Suprapubic skin (tissue), 4 donors: ENCODE measurements at regions not wholly inside any gene's neighbourhood (a gene's known extent, or its start where the extent isn't known, plus 50 kb on each side); places are given as distances from the start of the nearest gene placed in this dataset.

Experiments used
- DNase-seq, 2 donors: peaks; one replicate each; pipeline ENCODE4 v3.0.0-alpha.2; 2019; ENCODE audit warnings: low spot score in 2 of 2
- H3K27ac ChIP-seq: fragments of 200-600 bp; sonication (generic); one replicate; pipeline ENCODE4 v1.5.1; 2019
- H3K27me3 ChIP-seq: fragments of 200-600 bp; sonication (generic); one replicate; pipeline ENCODE4 v1.5.1; 2019
- H3K36me3 ChIP-seq: fragments of 200-600 bp; sonication (generic); one replicate; pipeline ENCODE4 v1.5.1; 2019
- H3K4me1 ChIP-seq: fragments of 200-600 bp; sonication (generic); one replicate; pipeline ENCODE4 v1.5.1; 2019
- H3K4me3 ChIP-seq: fragments of 200-600 bp; sonication (generic); one replicate; pipeline ENCODE4 v1.5.1; 2019; ENCODE audit warnings: mild to moderate bottlenecking
- H3K9me3 ChIP-seq: fragments of 200-600 bp; sonication (generic); one replicate; pipeline ENCODE4 v1.5.1; 2019
- CTCF ChIP-seq, 2 donors: fragments of 200-600 bp in 1 of 2; fragments of 450-650 bp in 1 of 2; sonication (generic) in 1 of 2; IDR thresholded peaks; one replicate each; pipeline ENCODE4 v1.5.1; 2016 to 2019; ENCODE audit warnings: antibody characterized with exemption in 2 of 2, mild to moderate bottlenecking in 1 of 2, moderate library complexity in 1 of 2
- EP300 ChIP-seq: sonication (generic); formaldehyde crosslinking; IDR thresholded peaks from one replicate; pipeline ENCODE4 v1.6.1; 2017; ENCODE audit warnings: antibody characterized with exemption
- POLR2A ChIP-seq, 2 donors: fragments of 450-650 bp; IDR thresholded peaks; one replicate each; pipeline ENCODE4 v1.6.1; 2017; ENCODE audit warnings: antibody characterized with exemption in 2 of 2, mild to moderate bottlenecking in 2 of 2, moderate library complexity in 2 of 2
- POLR2AphosphoS5 ChIP-seq, 3 donors: sonication (generic); formaldehyde crosslinking; IDR thresholded peaks; one replicate each; pipeline ENCODE4 v1.6.1; 2017; ENCODE audit warnings: antibody characterized with exemption in 3 of 3
- WGBS: methylation state at CpG from one replicate; pipeline ENCODE4 v1.1.5; 2018; 5-methylcytosine and 5-hydroxymethylcytosine counted together

DNA sequence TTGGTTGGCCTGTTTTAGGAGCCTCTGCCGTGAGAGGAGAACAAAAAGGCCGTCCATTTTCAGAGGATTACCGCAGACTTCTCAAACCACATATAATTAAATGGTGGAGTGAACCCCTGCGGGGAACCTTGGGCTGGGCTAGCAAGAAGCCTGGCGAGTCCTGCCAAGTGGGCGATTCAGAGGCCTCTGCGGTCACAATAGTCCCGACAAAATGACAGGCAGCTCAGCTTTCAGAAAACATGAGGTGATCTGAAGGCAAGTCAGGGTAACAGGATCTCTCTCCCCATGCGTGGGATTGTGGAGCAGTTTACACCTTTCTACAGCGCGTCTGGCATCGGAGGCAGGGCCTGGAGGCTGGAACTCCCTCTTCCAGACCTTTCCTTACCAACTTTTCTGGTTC lies 134.8 kb downstream of the ASB7 start:
- no peak for DNase-seq
- WGBS, result 96% methylated on average over 12 of the region's 12 CpGs
- Histone ChIP-seq H3K36me3 (no peaks in the 10 kb centered on the region), H3K4me3 (no peak overlapping the region), H3K9me3 (no peaks in the 10 kb centered on the region), H3K27ac (no peak overlapping the region), H3K4me1 (peaks cover 14% of the 10 kb centered on the region), H3K27me3 (no peaks in the 10 kb centered on the region)
- TF ChIP-seq EP300 (no peak), POLR2A (IDR thresholded peaks at IDR 0.05) (no peak), CTCF (IDR thresholded peaks at IDR 0.05) (no peak), POLR2AphosphoS5 (IDR thresholded peaks at IDR 0.05) (no peak)

DNA sequence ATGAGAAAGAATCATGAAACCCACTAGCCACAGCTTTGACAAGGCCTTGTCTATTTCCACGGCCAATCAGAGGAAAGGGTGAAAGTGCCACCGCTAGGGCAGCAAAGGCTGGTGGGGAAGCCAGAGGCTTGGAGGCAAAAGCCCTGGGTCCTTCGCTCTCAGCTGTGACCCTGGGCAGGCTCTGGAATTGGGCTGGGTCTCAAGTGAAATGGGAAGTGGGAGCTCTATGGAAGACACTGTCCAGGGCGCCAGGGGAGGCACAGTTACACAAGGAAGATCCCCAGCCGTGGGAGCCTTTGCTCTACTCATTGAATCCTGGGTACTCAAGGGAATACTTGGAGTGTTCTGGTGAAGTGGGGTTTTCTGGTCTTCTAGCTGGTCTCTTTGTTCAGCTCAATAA lies 136.2 kb downstream of the ASB7 start:
- Histone ChIP-seq H3K4me3 (no peak overlapping the region), H3K36me3 (no peaks in the 10 kb centered on the region), H3K27ac (no peak overlapping the region), H3K4me1 (peaks cover under 1% of the 10 kb centered on the region), H3K27me3 (no peaks in the 10 kb centered on the region), H3K9me3 (no peaks in the 10 kb centered on the region)
- DNase-seq, result no peak
- TF ChIP-seq EP300 (no peak), CTCF (IDR thresholded peaks at IDR 0.05) (no peak), POLR2AphosphoS5 (IDR thresholded peaks at IDR 0.05) (no peak), POLR2A (IDR thresholded peaks at IDR 0.05) (no peak)
- 95% methylated on average over 3 of the region's 5 CpGs for WGBS

DNA sequence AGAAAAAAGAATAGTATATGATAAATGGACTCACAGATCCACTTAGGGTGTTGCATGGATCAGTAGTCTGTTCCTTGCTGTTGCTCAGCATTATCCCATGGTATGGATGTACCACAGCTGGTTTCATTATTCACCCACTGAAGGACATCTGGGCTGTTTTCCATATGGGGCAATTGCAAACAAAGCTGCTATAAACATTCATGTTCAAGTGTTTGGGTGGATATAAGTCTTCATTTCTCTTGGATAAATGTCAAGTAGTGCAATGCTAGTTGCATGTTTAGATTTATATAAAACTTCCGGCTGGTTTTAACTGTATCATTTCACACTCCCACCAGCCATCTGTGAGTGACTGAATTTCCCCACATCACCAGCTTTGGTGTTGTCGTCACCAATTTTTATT lies 137.7 kb downstream of the ASB7 start:
- no peaks in the 10 kb centered on the region for H3K9me3 ChIP-seq
- H3K27me3 ChIP-seq, result no peaks in the 10 kb centered on the region
- no peaks in the 10 kb centered on the region for H3K4me1 ChIP-seq
- WGBS, result 79% methylated on average over 2 of the region's 2 CpGs
- no peaks in the 10 kb centered on the region for H3K36me3 ChIP-seq
- no peak for TF ChIP-seq POLR2AphosphoS5 (IDR thresholded peaks at IDR 0.05)
- TF ChIP-seq CTCF (IDR thresholded peaks at IDR 0.05), result no peak
- no peak for TF ChIP-seq EP300
- TF ChIP-seq POLR2A (IDR thresholded peaks at IDR 0.05), result no peak
- no peak for DNase-seq
- H3K27ac ChIP-seq, result no peak overlapping the region
- no peak overlapping the region for H3K4me3 ChIP-seq

GRCh38 chr15:100751585-100751984 lies 128.0 kb upstream of the ALDH1A3 start:
- Histone ChIP-seq H3K27ac (no peak overlapping the region), H3K36me3 (no peaks in the 10 kb centered on the region), H3K4me3 (no peak overlapping the region), H3K9me3 (no peaks in the 10 kb centered on the region), H3K27me3 (no peaks in the 10 kb centered on the region), H3K4me1 (no peaks in the 10 kb centered on the region)
- 96% methylated on average over 3 of the region's 3 CpGs for WGBS
- TF ChIP-seq POLR2A (IDR thresholded peaks at IDR 0.05) (no peak), EP300 (no peak), POLR2AphosphoS5 (IDR thresholded peaks at IDR 0.05) (no peak), CTCF (IDR thresholded peaks at IDR 0.05) (no peak)
- DNase-seq, result no peak

GRCh38 chr15:100753503-100753902 lies 126.1 kb upstream of the ALDH1A3 start:
- no peaks in the 10 kb centered on the region for H3K27me3 ChIP-seq
- H3K4me1 ChIP-seq, result no peaks in the 10 kb centered on the region
- H3K4me3 ChIP-seq, result no peak overlapping the region
- H3K9me3 ChIP-seq, result no peaks in the 10 kb centered on the region
- no peak overlapping the region for H3K27ac ChIP-seq
- DNase-seq, result no peak
- no peaks in the 10 kb centered on the region for H3K36me3 ChIP-seq
- no peak for TF ChIP-seq POLR2A (IDR thresholded peaks at IDR 0.05)
- TF ChIP-seq POLR2AphosphoS5 (IDR thresholded peaks at IDR 0.05), result no peak
- no peak for TF ChIP-seq CTCF (IDR thresholded peaks at IDR 0.05)
- TF ChIP-seq EP300, result no peak
- WGBS, result 94% methylated on average over 1 of the region's 1 CpG
